NCI-H2171 treated with DMSO at 0.1 percent for 48 hours (cell line): ENCODE measurements at regions not wholly inside any gene's neighbourhood (a gene's known extent, or its start where the extent isn't known, plus 50 kb on each side); places are given as distances from the start of the nearest gene placed in this dataset.

ENCODE experiments used
- DNase-seq: peaks from one replicate; lab custom pipeline; 2025; lab: John Stamatoyannopoulos, UW

GRCh38 chr11:19595840-19596751 lies 116.5 kb upstream of the NAV2 start:
- no peak for DNase-seq

- no peak for DNase-seq
These were observed 117.2 kb upstream of the NAV2 start for GRCh38 chr11:19595499-19595839.

GRCh38 chr11:19594326-19594725 lies 118.3 kb upstream of the NAV2 start:
- DNase-seq, result no peak

- no peak for DNase-seq
These were observed 119.8 kb upstream of the NAV2 start for GRCh38 chr11:19592842-19593241.

- no peak for DNase-seq
These were observed 122.9 kb upstream of the NAV2 start for GRCh38 chr11:19589567-19590260.

- DNase-seq, result no peak
These were observed 124.7 kb upstream of the NAV2 start for GRCh38 chr11:19587979-19588378.

- no peak for DNase-seq
These were observed 132.0 kb upstream of the NAV2 start for GRCh38 chr11:19580646-19581045.

GRCh38 chr11:19579957-19580356 lies 132.7 kb upstream of the NAV2 start:
- no peak for DNase-seq

GRCh38 chr11:19578871-19579270 lies 133.8 kb upstream of the NAV2 start:
- DNase-seq, result no peak

- no peak for DNase-seq
These were observed 134.5 kb upstream of the NAV2 start for GRCh38 chr11:19577976-19578619.

GRCh38 chr11:19577391-19577975 lies 135.2 kb upstream of the NAV2 start:
- no peak for DNase-seq

GRCh38 chr11:19576903-19577302 lies 135.7 kb upstream of the NAV2 start:
- no peak for DNase-seq

GRCh38 chr11:19576054-19576453 lies 136.6 kb upstream of the NAV2 start:
- no peak for DNase-seq

- DNase-seq, result no peak
These were observed 137.7 kb upstream of the NAV2 start for GRCh38 chr11:19574916-19575315.

GRCh38 chr11:19573666-19574065 lies 139.0 kb upstream of the NAV2 start:
- DNase-seq, result peak; percentile 1

GRCh38 chr11:19571906-19572305 lies 140.7 kb upstream of the NAV2 start:
- DNase-seq, result no peak

GRCh38 chr11:19570889-19571288 lies 141.7 kb upstream of the NAV2 start:
- no peak for DNase-seq

GRCh38 chr11:19567996-19568395 lies 144.6 kb upstream of the NAV2 start:
- no peak for DNase-seq

- no peak for DNase-seq
These were observed 145.9 kb upstream of the NAV2 start for GRCh38 chr11:19566583-19567379.

- DNase-seq, result no peak
These were observed 147.0 kb upstream of the NAV2 start for GRCh38 chr11:19565639-19566038.

- no peak for DNase-seq
These were observed 150.5 kb upstream of the NAV2 start for GRCh38 chr11:19562156-19562555.

GRCh38 chr11:19561011-19561410 lies 151.6 kb upstream of the NAV2 start:
- no peak for DNase-seq
